BLaER1 (cell line): ENCODE measurements at regions not wholly inside any gene's neighbourhood (a gene's known extent, or its start where the extent isn't known, plus 50 kb on each side); places are given as distances from the start of the nearest gene placed in this dataset.
"Not testable (repeated sequence)": the region's sequence is repeated elsewhere in the genome, so short reads cannot be mapped to it uniquely, and the experiment has no call there.

Source experiments
- H3K27ac ChIP-seq: shearing (Covaris generic); formaldehyde crosslinking; 2 replicates; pipeline ENCODE4 v1.8.1; 2022
- H3K27me3 ChIP-seq: shearing (Covaris generic); formaldehyde crosslinking; 2 replicates; pipeline ENCODE4 v1.8.1; 2022
- H3K36me3 ChIP-seq: shearing (Covaris generic); formaldehyde crosslinking; 2 replicates; pipeline ENCODE4 v1.8.1; 2022
- H3K4me1 ChIP-seq: shearing (Covaris generic); formaldehyde crosslinking; 2 replicates; pipeline ENCODE4 v1.8.1; 2022
- H3K4me2 ChIP-seq: shearing (Covaris generic); formaldehyde crosslinking; 2 replicates; pipeline ENCODE4 v1.8.1; 2022
- H3K4me3 ChIP-seq: shearing (Covaris generic); formaldehyde crosslinking; 2 replicates; pipeline ENCODE4 v1.8.1; 2022
- H3K9ac ChIP-seq: shearing (Covaris generic); formaldehyde crosslinking; 2 replicates; pipeline ENCODE4 v1.8.1; 2022
- H3K9me3 ChIP-seq: shearing (Covaris generic); formaldehyde crosslinking; 2 replicates; pipeline ENCODE4 v1.8.1; 2022
- H4K20me1 ChIP-seq: shearing (Covaris generic); formaldehyde crosslinking; 2 replicates; pipeline ENCODE4 v1.8.1; 2022
- Cebpa-rat ChIP-seq: shearing (Covaris generic); IDR thresholded peaks from 2 replicates; pipeline ENCODE4 v1.8.1; 2022

DNA sequence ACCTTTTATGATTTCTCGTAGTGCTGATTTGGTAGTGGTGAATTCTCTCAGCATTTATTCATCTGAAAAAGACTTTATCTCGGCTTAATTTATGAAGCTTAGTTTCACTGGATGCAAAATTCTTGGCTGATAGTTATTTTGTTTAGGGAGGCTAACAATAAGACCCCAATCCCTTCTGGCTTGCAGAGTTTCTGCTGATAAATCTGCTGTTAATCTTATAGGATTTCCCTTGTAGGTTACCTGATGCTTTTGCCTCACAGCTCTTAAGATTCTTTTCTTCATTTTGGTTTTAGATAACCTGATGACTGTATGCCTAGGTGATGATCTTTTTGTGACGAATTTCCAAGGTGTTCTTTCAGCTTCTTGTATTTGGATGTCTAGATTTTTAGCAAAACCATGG, 388.7 kb downstream of the UTRN start:
- H3K4me2 ChIP-seq = no peak overlapping the region
- H3K36me3 ChIP-seq = peaks cover 17% of the 10 kb centered on the region; the same call in 1 of the 2 replicates
- H3K9me3 ChIP-seq = peaks cover 67% of the 10 kb centered on the region
- no peak for TF ChIP-seq Cebpa-rat
- no peak overlapping the region for H3K4me3 ChIP-seq
- peaks cover 9% of the 10 kb centered on the region; the same call in 1 of the 2 replicates for H3K4me1 ChIP-seq
- no peak overlapping the region for H3K27ac ChIP-seq
- H3K9ac ChIP-seq = no peak overlapping the region
- H4K20me1 ChIP-seq = peaks cover 8% of the 10 kb centered on the region; the same call in 1 of the 2 replicates
- no peaks in the 10 kb centered on the region for H3K27me3 ChIP-seq

DNA sequence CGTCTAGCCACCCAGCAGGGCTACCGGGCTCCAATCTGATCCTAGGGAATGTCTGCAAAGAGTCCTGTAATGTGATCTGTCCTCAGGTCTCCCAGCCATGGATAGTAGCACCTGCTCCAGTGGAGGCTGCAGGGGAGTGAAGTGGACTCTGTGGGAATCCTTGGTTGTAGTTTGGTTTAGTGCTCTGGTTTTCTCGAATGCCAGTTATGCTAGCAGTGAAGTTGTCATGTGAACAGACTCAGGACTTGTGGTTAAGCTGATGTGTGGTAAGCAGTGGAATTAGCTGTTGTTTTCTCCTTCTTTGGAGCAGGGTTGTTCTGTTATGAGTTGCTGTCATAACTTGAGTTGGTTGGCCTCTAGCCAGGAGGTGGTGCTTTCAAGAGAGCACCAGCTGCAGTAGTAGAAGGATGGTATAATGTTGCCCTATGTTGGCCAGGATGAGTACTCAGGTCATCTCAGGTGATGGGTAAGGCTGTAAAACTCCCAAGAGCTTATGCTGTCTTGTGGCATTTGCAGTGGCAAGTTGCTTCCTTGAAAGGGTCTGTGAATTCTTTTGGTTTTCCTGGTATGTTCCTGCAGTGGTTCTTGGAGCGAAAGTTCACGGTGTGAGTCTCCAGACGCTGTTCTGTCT, 390.2 kb downstream of the UTRN start:
- peaks cover 57% of the 10 kb centered on the region for H3K9me3 ChIP-seq
- H3K27me3 ChIP-seq = no peaks in the 10 kb centered on the region
- peaks cover 26% of the 10 kb centered on the region for H3K36me3 ChIP-seq
- H3K4me2 ChIP-seq = no peak overlapping the region
- H3K27ac ChIP-seq = no peak overlapping the region
- peaks cover 9% of the 10 kb centered on the region; the same call in 1 of the 2 replicates for H3K4me1 ChIP-seq
- H3K9ac ChIP-seq = no peak overlapping the region
- peaks cover 8% of the 10 kb centered on the region; the same call in 1 of the 2 replicates for H4K20me1 ChIP-seq
- H3K4me3 ChIP-seq = no peak overlapping the region
- no peak for TF ChIP-seq Cebpa-rat

- not testable (repeated sequence) for H3K4me2 ChIP-seq, H3K9ac ChIP-seq, H3K27ac ChIP-seq, H3K27me3 ChIP-seq, H3K4me1 ChIP-seq, H4K20me1 ChIP-seq, H3K4me3 ChIP-seq
- H3K9me3 ChIP-seq = peaks cover 48% of the 10 kb centered on the region
- H3K36me3 ChIP-seq = peaks cover 35% of the 10 kb centered on the region
These were observed 391.2 kb downstream of the UTRN start for GRCh38 chr6:144676310-144676709.

DNA sequence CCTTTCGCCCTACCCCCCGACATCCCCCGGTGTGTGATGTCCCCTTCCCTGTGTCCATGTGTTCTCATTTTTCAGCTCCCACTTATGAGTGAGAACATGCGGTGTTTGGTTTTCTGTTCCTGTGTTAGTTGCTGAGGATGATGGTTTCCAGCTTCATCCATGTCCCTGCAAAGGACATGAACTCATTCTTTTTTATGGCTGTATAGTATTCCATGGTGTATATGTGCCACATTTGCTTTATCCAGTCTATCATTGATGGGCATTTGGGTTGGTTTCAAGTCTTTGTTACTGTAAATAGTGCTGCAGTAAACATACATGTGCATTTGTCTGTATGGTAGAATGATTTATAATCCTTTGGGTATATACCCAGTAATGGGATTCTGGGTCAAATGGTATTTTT, 392.1 kb downstream of the UTRN start:
- H3K9ac ChIP-seq, H3K27ac ChIP-seq, H3K27me3 ChIP-seq, H3K4me1 ChIP-seq, H3K4me2 ChIP-seq, H4K20me1 ChIP-seq, H3K4me3 ChIP-seq: not testable (repeated sequence)
- Histone ChIP-seq H3K36me3 (peaks cover 44% of the 10 kb centered on the region), H3K9me3 (peaks cover 38% of the 10 kb centered on the region)

GRCh38 chr6:144678844-144679243, 393.7 kb downstream of the UTRN start:
- Histone ChIP-seq H3K36me3 (peaks cover 58% of the 10 kb centered on the region), H3K4me1 (peaks cover 9% of the 10 kb centered on the region; the same call in 1 of the 2 replicates)

GRCh38 chr6:144681334-144681733, 396.2 kb downstream of the UTRN start:
- no peak overlapping the region for H3K9ac ChIP-seq
- no peak overlapping the region for H3K27ac ChIP-seq
- peaks cover 15% of the 10 kb centered on the region for H3K9me3 ChIP-seq
- no peak overlapping the region for H3K4me2 ChIP-seq
- H4K20me1 ChIP-seq = no peaks in the 10 kb centered on the region
- H3K36me3 ChIP-seq = peaks cover 69% of the 10 kb centered on the region
- H3K27me3 ChIP-seq = no peaks in the 10 kb centered on the region
- no peak overlapping the region for H3K4me3 ChIP-seq
- no peak for TF ChIP-seq Cebpa-rat
- no peaks in the 10 kb centered on the region for H3K4me1 ChIP-seq

More at GRCh38 chr6:144678844-144679243, 393.7 kb downstream of the UTRN start:
- Histone ChIP-seq H3K9ac (no peak overlapping the region), H3K27me3 (no peaks in the 10 kb centered on the region), H3K4me3 (no peak overlapping the region), H3K4me2 (no peak overlapping the region), H4K20me1 (peaks cover 8% of the 10 kb centered on the region; the same call in 1 of the 2 replicates), H3K9me3 (peaks cover 22% of the 10 kb centered on the region), H3K27ac (no peak overlapping the region)
- no peak for TF ChIP-seq Cebpa-rat

DNA sequence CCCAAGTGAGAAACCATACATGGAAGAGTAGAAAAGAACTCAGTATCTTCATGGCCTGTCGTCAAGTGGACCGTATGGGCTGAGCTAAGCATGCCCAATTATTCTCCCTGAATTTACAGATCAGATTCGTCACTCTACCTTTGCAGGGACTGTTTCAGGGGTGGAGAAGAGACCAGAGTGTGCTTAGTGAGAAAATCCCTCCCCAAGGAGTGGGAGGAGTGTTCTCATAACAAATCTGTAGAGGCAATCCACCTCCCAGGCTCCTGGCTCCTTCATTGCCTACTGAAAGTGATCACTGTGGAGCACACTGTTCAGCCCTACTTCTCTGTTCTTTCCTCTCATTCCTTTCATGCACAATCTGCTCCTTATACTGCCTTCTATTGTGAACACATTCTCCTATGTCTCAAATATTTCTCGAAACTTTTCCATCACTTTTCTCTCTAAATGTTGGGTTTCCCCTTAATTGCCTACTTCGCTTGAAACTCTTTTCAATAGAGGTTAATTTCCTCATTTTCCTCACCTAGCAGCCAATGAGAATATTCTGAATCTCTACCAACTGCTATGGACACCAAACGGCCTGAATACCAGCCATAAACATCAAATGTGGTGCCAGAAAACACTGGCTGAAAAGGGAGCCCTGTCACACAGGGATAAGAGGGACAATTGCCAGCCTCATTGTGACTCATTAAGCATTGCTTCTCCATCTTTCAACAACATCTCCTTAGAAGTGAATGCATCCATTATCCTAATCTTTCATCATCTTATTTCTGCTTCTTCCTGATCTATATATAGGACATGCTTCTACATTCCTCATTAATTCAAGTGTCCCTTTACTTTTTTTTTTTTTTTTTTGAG, 398.3 kb downstream of the UTRN start:
- H3K27ac ChIP-seq = no peak overlapping the region
- peaks cover 65% of the 10 kb centered on the region for H3K36me3 ChIP-seq
- TF ChIP-seq Cebpa-rat = no peak
- H3K4me2 ChIP-seq = no peak overlapping the region
- H3K9me3 ChIP-seq = peaks cover 20% of the 10 kb centered on the region
- no peaks in the 10 kb centered on the region for H3K4me1 ChIP-seq
- H3K4me3 ChIP-seq = no peak overlapping the region
- no peaks in the 10 kb centered on the region for H3K27me3 ChIP-seq
- H3K9ac ChIP-seq = no peak overlapping the region
- no peaks in the 10 kb centered on the region for H4K20me1 ChIP-seq

DNA sequence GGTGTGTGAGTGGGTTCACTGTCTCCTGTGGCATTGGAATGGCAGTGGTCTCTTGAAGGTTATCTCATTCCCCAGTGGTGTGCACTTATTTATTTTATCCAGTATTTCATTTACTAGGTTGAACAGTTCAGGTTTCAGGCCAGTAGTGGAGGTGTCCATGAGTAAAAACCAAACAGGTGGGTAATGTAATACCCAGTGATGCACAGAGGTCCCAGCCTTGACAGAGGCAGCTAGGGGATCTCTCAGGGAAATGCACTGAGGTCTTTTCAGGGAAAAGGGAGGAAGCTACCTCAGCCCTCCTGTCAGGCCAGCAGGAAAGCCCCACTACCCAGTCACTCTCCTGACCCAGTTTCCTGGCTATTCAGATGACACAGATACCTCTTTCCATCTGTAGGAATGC, 403.6 kb downstream of the UTRN start:
- no peak overlapping the region for H3K4me2 ChIP-seq
- H3K4me1 ChIP-seq = no peaks in the 10 kb centered on the region
- no peak overlapping the region for H3K4me3 ChIP-seq
- H3K9ac ChIP-seq = no peak overlapping the region
- peaks cover 23% of the 10 kb centered on the region; the same call in 1 of the 2 replicates for H4K20me1 ChIP-seq
- H3K36me3 ChIP-seq = peaks cover 60% of the 10 kb centered on the region
- H3K9me3 ChIP-seq = peaks cover 38% of the 10 kb centered on the region
- H3K27ac ChIP-seq = no peak overlapping the region
- no peak for TF ChIP-seq Cebpa-rat
- H3K27me3 ChIP-seq = no peaks in the 10 kb centered on the region

DNA sequence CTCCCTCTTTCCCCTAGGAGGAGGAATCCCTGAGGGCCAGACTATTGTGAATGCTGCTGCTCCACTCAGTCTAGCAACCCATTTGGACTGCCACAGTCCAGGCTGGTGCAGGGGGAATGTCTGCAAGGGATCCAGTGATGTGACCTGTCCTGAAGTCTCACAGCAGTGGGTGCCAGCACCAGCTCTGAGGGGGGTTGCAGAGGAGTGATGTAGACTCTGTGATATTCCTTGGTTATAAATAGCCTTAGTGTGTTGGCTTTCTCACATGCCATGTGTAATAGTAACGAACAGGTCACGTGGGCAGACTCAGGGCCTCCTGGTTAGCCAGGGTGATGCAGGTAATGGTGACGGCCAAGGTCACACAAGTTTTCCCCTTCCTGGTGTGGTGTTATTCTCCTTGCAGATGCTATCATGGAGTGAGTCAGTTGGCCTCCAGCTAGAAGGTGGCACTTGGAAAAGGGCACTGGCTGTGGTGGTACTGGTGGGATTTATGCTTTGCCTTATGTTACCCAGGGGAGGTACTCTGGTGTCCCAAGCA, 404.4 kb downstream of the UTRN start:
- Histone ChIP-seq H3K4me2 (no peak overlapping the region), H3K4me3 (no peak overlapping the region), H4K20me1 (peaks cover 30% of the 10 kb centered on the region; the same call in 1 of the 2 replicates), H3K27ac (no peak overlapping the region), H3K9ac (no peak overlapping the region), H3K27me3 (no peaks in the 10 kb centered on the region), H3K9me3 (peaks cover 38% of the 10 kb centered on the region), H3K36me3 (peaks cover 52% of the 10 kb centered on the region), H3K4me1 (no peaks in the 10 kb centered on the region)
- TF ChIP-seq Cebpa-rat = no peak

GRCh38 chr6:144690133-144690532, 405.0 kb downstream of the UTRN start:
- Histone ChIP-seq H3K27me3 (no peaks in the 10 kb centered on the region), H3K27ac (no peak overlapping the region), H3K4me3 (no peak overlapping the region), H3K9me3 (peaks cover 38% of the 10 kb centered on the region), H3K36me3 (peaks cover 49% of the 10 kb centered on the region), H3K9ac (no peak overlapping the region), H3K4me2 (no peak overlapping the region), H3K4me1 (no peaks in the 10 kb centered on the region), H4K20me1 (peaks cover 30% of the 10 kb centered on the region; the same call in 1 of the 2 replicates)
- TF ChIP-seq Cebpa-rat = no peak
